NCI-H2107 (cell line): ENCODE measurements at regions not wholly inside any gene's neighbourhood (a gene's known extent, or its start where the extent isn't known, plus 50 kb on each side); places are given as distances from the start of the nearest gene placed in this dataset.
"Not testable (repeated sequence)": the region's sequence is repeated elsewhere in the genome, so short reads cannot be mapped to it uniquely, and the experiment has no call there.

ENCODE experiments used
- DNase-seq: peaks from one replicate; lab custom pipeline; 2025; lab: John Stamatoyannopoulos, UW

DNA sequence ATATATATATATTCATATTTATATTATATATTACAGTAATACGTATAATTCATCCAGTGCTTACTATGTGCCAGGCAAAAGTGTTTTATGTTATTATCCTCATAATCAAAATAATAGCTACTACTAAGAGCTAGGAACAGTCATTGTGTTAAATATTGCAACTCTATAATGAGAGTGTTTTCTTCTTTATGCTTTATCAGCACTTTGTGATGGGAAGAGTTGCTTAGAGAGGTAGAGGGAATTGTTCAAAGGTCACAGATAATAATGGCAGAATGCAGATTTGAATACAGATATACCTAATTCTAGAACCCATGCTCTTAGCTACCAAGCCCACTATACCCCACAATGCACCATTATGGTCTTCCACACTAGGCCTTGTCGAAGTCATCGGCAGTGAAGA is 318.8 kb upstream of the PPARGC1A start:
- no peak for DNase-seq

DNA sequence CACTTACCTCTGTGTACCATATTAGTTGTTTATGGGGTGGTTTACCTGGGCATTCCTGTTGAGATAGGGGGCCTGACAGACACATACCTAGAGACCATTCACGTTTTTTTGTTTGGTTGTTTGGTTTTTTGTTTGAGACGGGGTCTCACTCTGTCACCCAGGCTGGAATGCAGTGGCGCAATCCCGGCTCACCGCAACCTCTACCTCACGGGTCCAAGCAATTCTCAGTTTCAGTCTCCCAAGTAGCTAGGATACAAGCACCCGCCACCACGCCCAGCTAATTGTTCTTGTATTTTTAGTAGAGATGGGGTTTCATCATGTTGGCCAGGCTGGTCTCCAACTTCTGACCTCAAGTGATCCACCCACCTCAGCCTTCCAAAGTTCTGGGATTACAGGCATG is 314.9 kb upstream of the PPARGC1A start:
- not testable (repeated sequence) for DNase-seq

DNA sequence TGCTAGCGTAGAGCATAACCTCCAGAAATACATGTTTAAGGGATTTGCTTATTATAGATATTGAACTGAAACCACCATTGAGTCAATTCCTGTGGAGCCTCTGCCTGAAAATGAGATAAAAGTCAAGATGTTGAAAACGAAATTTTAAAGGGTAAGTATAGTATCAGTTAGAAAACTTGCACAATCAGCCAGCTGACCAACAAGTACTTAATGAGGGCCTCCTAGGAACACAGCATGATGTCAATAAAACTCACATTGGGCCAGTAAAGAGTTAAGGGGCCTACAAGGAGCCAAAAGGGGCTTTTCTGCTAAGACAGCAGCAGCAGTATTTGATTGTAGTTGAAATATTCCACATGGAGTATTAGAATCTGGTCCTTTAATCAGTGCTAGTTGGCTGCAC is 314.1 kb upstream of the PPARGC1A start:
- no peak for DNase-seq

DNA sequence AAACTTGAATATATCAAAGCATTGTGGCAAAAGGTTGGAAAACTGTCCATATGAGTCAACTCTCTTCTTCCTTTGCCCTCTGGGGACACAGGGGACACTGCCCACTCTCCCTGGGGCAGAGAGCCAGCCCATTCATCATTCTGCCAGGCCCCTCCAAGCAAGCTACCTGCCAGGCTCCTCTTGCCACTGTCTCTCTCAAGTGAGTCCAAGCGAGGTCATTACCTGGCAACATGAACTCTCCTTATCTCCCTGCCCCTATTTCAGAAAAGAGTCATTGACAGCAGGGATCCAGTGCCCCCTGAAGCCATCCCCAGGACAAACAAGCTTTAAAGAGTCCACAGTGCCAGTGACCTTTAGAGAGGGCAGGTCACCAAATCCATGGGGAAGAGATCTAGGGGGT is 312.7 kb upstream of the PPARGC1A start:
- DNase-seq = no peak

DNA sequence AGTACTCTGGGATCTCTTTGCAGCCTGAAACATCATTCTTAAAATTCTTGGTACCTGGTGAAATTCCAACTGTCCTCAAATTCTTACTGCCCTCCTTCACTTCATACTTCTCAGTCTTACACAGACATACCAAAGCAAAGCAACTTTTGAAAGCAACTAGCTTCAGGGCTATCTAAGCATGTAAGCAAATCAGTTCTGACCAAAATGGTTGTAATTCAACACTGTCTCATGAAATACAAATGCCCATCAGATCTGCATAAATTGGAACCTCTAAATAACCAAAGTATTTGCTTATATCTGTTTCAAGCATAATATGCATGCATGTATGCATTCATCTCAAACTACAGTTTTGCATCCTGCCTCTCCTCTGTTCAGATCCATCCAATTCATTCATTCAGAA is 308.1 kb upstream of the PPARGC1A start:
- DNase-seq = no peak

DNA sequence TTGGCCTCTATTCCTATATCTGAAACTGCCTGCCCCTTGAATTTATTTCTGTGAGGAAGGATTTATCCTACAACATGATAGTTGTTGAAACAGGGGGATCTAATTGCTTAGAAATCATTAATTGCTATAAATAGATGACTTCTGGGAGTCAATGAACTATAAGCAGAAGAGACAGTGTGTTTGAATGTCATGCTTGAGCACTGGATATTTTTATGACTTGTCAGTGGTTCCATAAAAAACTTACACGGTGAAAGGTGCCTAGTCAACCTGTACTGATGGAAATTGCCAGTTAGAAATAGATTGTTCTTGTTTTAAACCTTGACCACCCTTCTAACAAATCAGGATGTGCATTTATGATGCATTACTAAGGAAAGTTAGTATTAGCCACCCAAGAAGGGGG is 306.9 kb upstream of the PPARGC1A start:
- DNase-seq = no peak

DNA sequence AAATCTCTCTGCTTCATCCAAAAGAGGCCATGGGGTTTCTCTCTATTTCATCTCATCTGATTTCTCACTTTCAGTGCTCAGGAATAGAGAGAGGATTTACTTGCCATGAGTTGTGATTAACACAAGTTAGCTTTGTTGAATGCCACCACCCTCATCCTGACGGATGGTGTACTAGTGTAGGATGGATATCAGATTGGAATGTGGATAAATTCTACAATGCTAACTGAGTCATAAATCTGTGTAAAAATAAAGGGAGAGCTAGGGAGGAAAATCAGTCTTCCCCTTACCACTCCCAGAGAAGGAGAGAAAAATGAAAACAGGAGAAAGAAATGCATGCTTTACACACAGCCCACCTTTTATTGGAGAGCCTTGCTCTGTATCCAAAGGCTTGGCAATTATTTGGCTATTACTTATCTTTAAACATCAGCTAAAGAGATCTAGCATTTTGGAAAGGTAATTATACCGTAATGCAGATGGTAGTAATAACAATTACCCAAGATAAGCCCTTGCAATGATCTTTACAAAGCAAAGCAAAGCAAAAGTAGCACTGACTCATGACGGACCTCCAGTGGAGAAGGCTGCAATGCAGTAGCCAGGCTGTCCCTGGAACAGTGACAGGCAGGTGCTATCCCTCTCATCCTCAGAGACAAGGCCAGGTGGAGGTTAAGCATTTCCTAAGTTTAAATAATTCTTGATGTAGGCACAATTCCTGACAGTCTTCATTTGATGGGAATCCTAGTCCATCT is 306.3 kb upstream of the PPARGC1A start:
- no peak for DNase-seq

DNA sequence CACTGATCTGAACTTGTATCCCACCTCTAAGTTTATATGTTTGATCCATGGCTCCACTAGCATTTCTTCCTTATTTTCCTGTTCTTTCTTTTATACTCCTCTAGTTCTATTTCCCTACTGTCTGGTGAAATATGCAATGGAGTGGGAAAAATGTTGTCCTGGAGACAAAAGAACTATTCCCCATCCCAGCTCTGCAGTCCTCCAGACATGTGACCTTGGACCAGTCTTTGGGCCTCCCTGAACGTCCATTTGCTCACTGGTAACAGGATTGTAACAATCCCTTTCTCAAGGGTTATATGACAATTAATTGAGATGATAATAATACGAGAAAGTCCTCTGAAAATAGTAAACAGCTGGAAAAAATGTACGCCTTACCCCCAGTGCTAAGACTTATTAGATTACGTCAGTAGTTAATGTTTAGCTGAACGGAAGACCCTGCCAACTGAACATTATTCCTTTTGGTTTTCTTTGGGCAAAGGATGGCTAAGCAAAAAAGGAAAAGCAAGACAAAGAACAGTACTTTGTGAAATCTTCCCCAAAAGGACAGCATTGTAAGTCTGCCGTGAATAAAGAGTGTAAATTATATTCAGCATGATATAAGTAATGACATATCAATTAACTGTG is 302.3 kb upstream of the PPARGC1A start:
- no peak for DNase-seq

DNA sequence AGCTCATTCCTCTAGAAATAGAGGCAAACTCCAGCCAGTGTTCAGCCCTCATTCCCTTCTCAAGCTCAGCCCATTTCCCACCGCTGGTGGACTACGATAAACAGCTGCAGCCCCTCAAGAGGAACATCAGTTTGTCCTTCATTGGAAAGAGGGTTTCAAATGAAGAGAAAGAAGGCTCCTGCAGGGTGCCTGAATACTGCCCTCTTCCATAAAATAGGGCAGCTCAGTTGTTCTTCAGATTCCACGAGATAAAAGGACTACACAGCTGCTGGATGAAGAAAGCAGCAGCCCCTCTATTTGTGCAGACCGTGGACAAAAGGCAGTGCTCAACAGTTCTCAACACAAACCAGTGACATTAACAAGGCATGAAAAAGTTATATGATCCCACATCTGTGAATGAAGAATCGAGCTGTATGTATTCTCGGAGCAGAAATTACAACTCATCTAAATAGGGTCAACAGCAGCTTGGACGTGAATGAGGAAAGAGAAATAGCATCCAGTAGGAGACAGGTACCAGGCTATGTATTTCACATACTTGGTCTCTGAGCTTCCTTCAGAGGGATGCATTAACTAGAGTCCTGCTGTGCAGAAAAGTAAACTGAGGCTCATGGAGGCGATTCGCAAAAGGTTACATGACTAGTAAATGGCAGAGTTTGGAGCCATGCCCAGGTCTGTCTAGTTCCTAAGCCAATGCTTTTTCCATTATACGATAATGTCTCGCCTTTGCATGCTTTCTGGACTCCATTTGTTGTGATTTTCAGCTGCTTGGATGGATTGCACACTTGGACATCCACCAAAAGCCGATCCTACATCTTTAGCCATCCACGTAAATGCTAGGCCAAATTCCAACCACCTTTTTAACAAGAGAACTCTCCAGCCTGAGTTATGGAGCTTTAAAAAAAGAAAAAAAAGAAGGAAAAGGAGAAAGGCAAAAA is 301.2 kb upstream of the PPARGC1A start:
- no peak for DNase-seq

DNA sequence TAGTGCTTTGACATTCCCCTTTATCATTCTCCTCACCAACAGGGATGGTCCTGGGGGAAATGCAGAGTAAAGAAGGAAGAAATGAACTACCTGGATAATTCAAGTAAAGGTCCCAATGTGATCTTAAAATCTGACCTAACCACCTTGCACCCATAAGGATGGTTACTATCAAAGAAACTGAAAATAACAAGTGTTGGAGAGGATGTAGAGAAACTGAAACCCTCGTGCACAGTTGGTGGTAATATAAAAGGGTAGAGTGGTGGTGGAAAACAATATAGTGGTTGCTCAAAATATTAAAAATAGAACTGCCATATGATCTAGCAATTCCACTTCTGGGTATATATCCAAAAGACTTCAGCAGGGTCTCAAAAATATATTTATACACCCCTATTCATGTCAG is 298.6 kb upstream of the PPARGC1A start:
- no peak for DNase-seq

DNA sequence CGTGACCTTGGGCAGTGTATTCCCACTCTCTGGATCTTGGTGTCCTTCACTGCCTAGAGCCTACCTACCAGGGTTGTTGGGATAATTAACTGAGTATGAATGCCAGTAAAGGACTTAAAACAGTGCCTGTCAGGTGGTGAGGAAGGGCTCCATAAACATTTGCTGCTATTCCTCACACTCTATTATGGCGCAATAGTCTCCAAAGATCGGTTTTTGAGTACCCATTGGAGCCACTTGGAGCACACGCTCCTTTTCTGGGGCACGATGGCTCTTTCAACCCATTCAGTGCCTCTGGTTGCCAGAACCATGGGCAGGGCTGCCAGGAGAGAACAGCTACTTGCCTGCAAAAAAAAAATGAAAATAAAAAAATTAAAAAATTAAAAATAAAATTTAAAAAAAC is 296.6 kb upstream of the PPARGC1A start:
- DNase-seq = no peak

DNA sequence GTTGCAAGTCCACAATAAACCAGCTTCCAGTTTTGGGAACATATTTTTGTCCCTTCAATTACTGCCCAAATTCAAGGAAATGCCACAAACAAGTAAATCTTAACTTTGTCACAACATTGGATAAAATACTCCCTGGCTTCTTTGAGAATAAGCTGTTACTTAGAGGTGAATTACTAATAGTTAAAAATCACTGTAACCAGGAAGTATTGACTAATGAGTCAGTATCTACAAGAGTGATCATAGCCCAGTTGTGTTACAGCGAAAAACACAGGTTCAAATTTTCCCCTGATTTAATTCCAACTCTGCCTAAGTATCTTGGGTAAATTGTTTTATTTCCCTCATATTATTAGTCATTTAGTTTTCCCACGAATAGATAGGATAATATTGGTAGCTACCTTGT is 291.2 kb upstream of the PPARGC1A start:
- DNase-seq = no peak

DNA sequence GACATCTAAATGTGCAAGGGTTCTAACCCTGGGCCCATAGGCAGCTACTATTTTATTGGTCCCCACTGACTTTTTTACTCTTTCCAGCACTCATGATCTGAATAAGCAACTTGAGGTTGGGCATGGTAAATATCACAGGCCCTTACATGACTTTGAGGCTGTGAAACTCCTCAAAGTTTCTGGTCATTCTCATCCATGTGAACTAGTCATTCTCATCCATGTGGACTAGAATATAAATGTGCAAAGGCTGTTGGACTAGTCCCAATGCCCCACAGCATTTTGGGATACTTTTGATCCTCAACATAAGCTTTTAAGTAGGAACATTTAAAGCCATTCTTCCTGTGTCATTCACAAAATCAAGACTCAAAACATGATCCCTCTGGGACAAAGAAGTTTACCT is 290.7 kb upstream of the PPARGC1A start:
- DNase-seq = no peak

DNA sequence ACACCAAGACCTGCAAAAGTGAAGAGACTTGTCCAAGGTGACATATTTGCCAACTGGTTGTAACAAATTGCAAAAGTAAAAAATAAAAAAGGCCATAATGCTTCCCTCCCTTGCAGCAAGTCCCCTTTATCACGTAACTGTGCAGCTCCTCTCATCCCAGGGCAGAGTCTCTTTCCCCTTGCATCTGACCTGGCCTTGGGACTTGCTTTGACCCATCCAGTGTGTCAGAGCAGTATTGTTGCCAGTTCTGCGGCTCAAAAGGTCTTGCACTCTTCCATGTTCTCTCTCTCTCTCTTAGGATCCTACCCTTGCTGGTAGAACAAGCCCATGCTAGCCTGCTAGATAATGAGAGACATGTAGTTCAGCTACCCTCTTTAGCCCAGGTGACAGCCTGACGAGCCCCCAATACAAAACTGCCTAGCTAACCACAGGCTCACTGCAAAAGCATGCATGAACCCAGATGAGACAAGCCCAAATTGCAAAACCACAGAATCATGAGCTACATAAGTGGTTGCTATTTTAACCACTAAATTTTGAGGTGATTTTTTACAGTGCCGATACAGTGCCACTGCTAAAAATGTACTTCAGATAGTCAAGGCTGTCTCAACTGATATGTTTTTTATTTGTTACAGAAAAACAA is 289.5 kb upstream of the PPARGC1A start:
- DNase-seq = no peak

DNA sequence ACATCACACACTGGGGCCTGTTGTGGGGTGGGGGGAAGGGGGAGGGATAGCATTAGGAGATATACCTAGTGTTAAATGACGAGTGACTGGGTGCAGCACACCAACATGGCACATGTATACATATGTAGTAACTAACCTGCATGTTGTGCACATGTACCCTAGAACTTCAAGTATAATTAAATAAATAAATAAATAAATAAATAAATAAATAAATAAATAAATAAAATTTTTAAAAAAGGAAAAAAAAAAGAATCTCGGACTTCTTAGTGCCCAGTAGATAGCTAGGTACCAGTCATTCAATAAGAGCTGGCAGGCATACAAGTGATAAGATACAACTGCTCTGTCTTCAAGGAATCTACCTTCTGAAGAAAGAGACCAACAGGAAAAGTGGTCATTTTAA is 287.6 kb upstream of the PPARGC1A start:
- not testable (repeated sequence) for DNase-seq

DNA sequence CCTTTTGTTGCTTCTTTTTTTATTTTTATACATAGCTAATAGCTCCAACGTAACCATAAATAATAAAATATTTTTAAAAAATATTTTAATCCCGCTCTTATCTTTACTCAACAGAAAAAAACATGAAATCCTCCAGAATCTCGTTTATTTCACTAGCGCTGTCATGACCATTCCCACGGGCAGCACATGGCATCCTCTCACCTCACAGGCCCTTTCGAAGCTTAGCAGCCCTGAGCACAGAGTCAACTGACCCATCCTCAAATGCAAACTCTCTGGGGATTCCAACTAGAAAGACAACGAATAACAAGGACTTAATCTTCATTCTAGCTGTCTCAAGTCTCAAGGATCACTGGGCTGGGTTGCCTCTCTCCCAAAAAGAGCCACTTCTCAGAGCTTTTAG is 285.9 kb upstream of the PPARGC1A start:
- DNase-seq = no peak

DNA sequence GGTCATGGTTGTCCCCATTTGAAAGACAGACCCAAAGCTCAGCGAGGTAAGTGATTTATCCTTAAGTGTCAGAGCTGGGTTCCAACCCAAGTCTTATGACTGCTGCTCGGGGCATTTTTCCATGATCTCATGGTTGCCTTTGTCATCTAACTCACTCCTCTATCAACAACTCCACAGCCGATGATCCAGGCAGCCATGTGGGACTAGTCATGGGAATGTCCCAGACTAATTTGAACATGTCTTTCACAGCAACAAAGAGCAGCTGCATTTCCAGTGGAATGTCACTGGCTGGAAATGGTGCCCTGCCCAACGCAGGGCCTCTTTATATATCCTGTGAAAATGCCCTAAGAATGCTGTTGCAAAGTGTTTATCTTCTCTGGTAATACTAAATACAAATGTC is 284.8 kb upstream of the PPARGC1A start:
- no peak for DNase-seq

DNA sequence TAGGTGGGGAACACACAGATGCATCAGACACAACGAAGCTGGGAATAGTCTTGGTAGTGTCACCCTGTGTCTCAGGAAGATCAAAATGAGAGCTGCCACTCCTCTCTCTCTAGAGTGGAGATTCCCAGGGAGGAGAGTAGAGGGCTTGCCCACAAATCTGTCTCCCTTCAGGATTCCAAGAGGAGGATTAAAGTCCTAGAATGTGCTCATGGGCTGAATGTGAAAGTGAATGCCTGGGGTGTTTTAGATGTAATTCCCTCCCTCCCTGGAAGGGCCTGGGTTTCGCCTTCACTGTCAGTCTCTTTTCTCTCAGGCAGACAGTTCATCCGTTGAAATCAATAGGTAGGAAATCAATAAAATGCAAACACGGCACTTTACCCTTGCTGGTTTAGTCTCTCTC is 282.6 kb upstream of the PPARGC1A start:
- no peak for DNase-seq

DNA sequence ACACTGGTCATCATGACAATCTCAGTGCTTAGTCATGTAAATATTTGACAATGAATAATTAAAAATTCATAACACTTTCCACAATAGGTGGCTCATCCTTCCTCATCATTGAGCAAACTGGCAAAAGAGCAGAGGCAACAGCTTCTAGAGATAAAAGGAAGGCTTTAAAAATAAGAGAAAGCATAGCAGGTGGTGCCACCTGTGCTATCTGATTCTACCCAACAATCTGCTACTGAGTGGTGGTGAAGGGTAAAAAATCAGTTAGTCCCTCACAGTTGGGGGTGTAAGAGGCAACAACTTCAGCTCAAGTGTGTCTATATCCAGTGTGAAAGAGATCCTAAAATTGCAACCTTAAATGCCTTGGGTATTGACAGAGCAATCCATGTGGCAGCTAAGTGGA is 280.1 kb upstream of the PPARGC1A start:
- peak; percentile 13 for DNase-seq

DNA sequence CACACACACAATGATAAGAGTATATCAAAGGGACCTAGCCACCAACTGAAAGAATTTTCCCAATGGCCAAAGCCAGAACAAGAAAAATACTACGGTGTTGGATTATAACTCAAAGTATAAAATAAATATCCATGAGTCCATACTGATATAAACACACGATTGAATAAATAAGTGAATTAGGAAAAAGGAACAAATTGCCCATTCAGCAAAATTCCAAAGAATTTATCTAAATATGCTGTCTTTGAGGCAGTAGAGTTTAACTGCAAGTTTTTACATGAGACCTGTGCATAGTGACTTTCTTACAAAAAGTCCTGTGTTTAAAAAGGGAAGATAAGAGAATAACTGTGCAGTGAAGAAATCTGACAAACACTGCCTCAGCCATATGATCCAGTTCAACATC is 278.8 kb upstream of the PPARGC1A start:
- DNase-seq = no peak

DNA sequence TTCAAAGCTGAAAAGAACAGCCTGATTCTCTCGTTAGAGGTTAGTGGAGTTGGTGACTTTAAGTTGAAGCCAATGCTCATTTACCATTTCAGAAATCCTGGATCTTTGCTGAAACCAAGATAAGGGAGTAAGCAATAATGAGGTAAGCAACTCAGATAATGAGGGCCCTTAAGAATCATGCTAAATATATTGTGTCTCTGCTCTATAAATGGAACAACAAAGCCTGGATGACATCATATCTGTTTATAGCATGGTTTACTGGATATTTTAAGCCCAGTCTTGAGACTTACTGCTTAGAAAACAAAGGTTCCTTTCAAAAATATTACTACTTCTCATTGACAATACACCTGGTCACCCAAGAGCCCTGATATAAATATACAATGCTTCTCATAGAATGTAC is 276.7 kb upstream of the PPARGC1A start:
- DNase-seq = no peak

DNA sequence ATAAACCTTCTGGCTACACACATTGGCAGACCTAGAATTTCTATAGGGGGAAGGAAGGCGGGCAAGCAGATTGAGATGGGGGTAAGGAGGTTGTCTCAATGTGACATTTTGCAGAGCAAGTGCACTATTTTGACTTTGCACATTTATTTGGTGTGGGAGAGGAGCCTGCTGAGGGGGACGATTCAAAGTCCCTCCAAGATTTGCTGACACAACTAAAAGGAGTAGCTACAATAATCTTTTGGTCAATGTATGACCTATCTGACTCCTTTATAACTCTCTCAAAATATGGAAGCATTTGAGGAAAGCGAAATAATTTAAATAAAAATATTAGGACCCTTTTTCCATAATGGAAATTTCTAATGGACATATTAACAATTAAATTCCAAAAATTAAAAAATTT is 274.9 kb upstream of the PPARGC1A start:
- no peak for DNase-seq
